ENCODE measurements at regions not wholly inside any gene's neighbourhood (a gene's known extent, or its start where the extent isn't known, plus 50 kb on each side); places are given as distances from the start of the nearest gene placed in this dataset.

- H3K4me3 ChIP-seq: no peak overlapping the region
- H3K9me3 ChIP-seq (ENCODE audit: low read depth): no peaks in the 10 kb centered on the region
- DNase-seq (ENCODE audit: low read depth in 1 of 2, low spot score in 1 of 2): no peak
- H3K4me1 ChIP-seq (ENCODE audit: low read depth): no peaks in the 10 kb centered on the region
- H3K27me3 ChIP-seq: no peaks in the 10 kb centered on the region
- no peaks in the 10 kb centered on the region for H3K36me3 ChIP-seq
- no peak overlapping the region for H3K27ac ChIP-seq
- TF ChIP-seq CTCF (IDR thresholded peaks at IDR 0.05; ENCODE audit: low read depth, low read length): no peak
These were observed 218.3 kb downstream of the BRD1 start for GRCh38 chr22:49609207-49609876.

GRCh38 chr22:49608660-49609059 lies 219.0 kb downstream of the BRD1 start:
- Histone ChIP-seq H3K4me1 (ENCODE audit: low read depth) (no peaks in the 10 kb centered on the region), H3K27me3 (no peaks in the 10 kb centered on the region), H3K9me3 (ENCODE audit: low read depth) (no peaks in the 10 kb centered on the region), H3K36me3 (no peaks in the 10 kb centered on the region), H3K27ac (no peak overlapping the region), H3K4me3 (no peak overlapping the region)
- DNase-seq (ENCODE audit: low read depth in 1 of 2, low spot score in 1 of 2): no peak
- TF ChIP-seq CTCF (IDR thresholded peaks at IDR 0.05; ENCODE audit: low read depth, low read length): no peak

GRCh38 chr22:49608228-49608627 lies 219.4 kb downstream of the BRD1 start:
- no peak for TF ChIP-seq CTCF (IDR thresholded peaks at IDR 0.05; ENCODE audit: low read depth, low read length)
- Histone ChIP-seq H3K36me3 (no peaks in the 10 kb centered on the region), H3K9me3 (ENCODE audit: low read depth) (no peaks in the 10 kb centered on the region), H3K4me3 (no peak overlapping the region), H3K27ac (no peak overlapping the region), H3K27me3 (no peaks in the 10 kb centered on the region), H3K4me1 (ENCODE audit: low read depth) (no peaks in the 10 kb centered on the region)
- no peak for DNase-seq (ENCODE audit: low read depth in 1 of 2, low spot score in 1 of 2)

GRCh38 chr22:49607821-49608220 lies 219.9 kb downstream of the BRD1 start:
- Histone ChIP-seq H3K4me3 (no peak overlapping the region), H3K36me3 (no peaks in the 10 kb centered on the region), H3K27ac (no peak overlapping the region), H3K9me3 (ENCODE audit: low read depth) (no peaks in the 10 kb centered on the region), H3K27me3 (no peaks in the 10 kb centered on the region), H3K4me1 (ENCODE audit: low read depth) (no peaks in the 10 kb centered on the region)
- TF ChIP-seq CTCF (IDR thresholded peaks at IDR 0.05; ENCODE audit: low read depth, low read length): no peak
- DNase-seq (ENCODE audit: low read depth in 1 of 2, low spot score in 1 of 2): no peak

- no peaks in the 10 kb centered on the region for H3K36me3 ChIP-seq
- no peak for TF ChIP-seq CTCF (IDR thresholded peaks at IDR 0.05; ENCODE audit: low read depth, low read length)
- no peak overlapping the region for H3K27ac ChIP-seq
- no peaks in the 10 kb centered on the region for H3K27me3 ChIP-seq
- no peak overlapping the region for H3K4me3 ChIP-seq
- H3K4me1 ChIP-seq (ENCODE audit: low read depth): no peaks in the 10 kb centered on the region
- H3K9me3 ChIP-seq (ENCODE audit: low read depth): no peaks in the 10 kb centered on the region
- no peak for DNase-seq (ENCODE audit: low read depth in 1 of 2, low spot score in 1 of 2)
These were observed 220.9 kb downstream of the BRD1 start for GRCh38 chr22:49606562-49607290.
